ENCODE measurements at regions not wholly inside any gene's neighbourhood (a gene's known extent, or its start where the extent isn't known, plus 50 kb on each side); places are given as distances from the start of the nearest gene placed in this dataset.

DNA sequence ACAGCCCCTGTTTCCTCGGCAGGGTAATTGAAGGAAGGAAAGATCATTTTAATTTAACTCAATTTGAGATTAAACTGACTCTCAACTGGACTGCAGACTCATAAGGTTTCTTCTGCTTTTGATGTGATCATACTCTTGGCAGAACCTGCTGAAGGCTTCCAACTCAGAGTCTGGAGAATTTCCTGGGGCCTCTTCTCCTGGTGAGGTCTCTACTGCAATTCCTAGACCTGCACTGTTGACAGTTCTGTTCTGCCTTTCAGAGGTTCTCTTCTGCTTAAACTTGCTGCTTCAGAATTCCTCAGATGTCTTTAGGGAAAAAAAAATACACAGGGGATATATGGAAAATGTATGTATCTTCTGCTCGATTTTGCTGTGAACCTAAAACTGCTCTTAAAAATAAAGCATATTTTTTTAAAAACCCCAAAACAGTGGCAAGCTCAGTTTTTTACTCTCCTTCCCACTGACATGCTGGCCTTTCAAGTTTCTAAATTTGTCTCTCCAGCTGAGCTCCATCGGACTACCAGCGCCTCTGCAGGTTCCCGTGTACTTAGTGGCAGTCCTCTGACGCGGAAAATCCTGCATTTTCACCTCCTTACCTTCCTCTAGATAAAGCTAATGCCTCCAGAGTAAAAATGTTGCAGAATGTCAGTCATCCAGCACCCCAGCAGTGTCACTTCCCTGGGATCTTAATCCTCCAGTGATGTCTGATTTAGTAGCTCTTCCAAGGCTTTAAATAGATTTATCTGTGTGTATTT lies 733.5 kb upstream of the SGCG start:
- TF ChIP-seq, protein P1, sequence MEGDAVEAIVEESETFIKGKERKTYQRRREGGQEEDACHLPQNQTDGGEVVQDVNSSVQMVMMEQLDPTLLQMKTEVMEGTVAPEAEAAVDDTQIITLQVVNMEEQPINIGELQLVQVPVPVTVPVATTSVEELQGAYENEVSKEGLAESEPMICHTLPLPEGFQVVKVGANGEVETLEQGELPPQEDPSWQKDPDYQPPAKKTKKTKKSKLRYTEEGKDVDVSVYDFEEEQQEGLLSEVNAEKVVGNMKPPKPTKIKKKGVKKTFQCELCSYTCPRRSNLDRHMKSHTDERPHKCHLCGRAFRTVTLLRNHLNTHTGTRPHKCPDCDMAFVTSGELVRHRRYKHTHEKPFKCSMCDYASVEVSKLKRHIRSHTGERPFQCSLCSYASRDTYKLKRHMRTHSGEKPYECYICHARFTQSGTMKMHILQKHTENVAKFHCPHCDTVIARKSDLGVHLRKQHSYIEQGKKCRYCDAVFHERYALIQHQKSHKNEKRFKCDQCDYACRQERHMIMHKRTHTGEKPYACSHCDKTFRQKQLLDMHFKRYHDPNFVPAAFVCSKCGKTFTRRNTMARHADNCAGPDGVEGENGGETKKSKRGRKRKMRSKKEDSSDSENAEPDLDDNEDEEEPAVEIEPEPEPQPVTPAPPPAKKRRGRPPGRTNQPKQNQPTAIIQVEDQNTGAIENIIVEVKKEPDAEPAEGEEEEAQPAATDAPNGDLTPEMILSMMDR (IDR thresholded peaks at IDR 0.05 in 4 of 5, conservative IDR thresholded peaks at IDR 0.05 in 1 of 5) = no peak
- TF ChIP-seq POLR2A (IDR thresholded peaks at IDR 0.05) = no peak

All from gastrocnemius medialis (tissue), 4 donors.